ENCODE measurements at regions not wholly inside any gene's neighbourhood (a gene's known extent, or its start where the extent isn't known, plus 50 kb on each side); places are given as distances from the start of the nearest gene placed in this dataset.

- peaks cover 0 to 16% (median 3%) of the 10 kb centered on the region in 6 donors for H3K9me3 Mint-ChIP-seq
- peaks cover 0 to 3% (median 2%) of the 10 kb centered on the region in 3 donors for H3K27me3 Mint-ChIP-seq (ENCODE audit: low read depth in 3 of 3)
- no peak overlapping the region for H3K4me3 Mint-ChIP-seq
- H3K27ac Mint-ChIP-seq, result no peak overlapping the region
- DNase-seq, result no peak
- H3K36me3 Mint-ChIP-seq, result no peaks in the 10 kb centered on the region
- H3K4me1 Mint-ChIP-seq, result no peaks in the 10 kb centered on the region
Observed at GRCh38 chr2:17101091-17101490, 417.1 kb downstream of the RAD51AP2 start.

GRCh38 chr2:17095340-17095739 is 422.9 kb downstream of the RAD51AP2 start:
- H3K4me3 Mint-ChIP-seq, result no peak overlapping the region
- peaks cover 2 to 18% (median 7%) of the 10 kb centered on the region in 6 donors for H3K9me3 Mint-ChIP-seq
- no peak for DNase-seq
- H3K36me3 Mint-ChIP-seq, result no peaks in the 10 kb centered on the region
- H3K27ac Mint-ChIP-seq, result no peak overlapping the region
- peaks cover 0 to 1% (median 0%) of the 10 kb centered on the region in 3 donors for H3K27me3 Mint-ChIP-seq (ENCODE audit: low read depth in 3 of 3)
- no peaks in the 10 kb centered on the region for H3K4me1 Mint-ChIP-seq

GRCh38 chr2:17093712-17094111 is 424.5 kb downstream of the RAD51AP2 start:
- Mint-ChIP-seq H3K4me3 (no peak overlapping the region), H3K4me1 (no peaks in the 10 kb centered on the region), H3K9me3 (peaks cover 1 to 11% (median 7%) of the 10 kb centered on the region in 6 donors), H3K27ac (no peak overlapping the region), H3K36me3 (no peaks in the 10 kb centered on the region), H3K27me3 (ENCODE audit: low read depth in 3 of 3) (peaks cover 0 to 3% (median 0%) of the 10 kb centered on the region in 3 donors)
- no peak for DNase-seq

GRCh38 chr2:17086990-17087389 is 421.4 kb upstream of the CYRIA start:
- Mint-ChIP-seq H3K4me3 (no peak overlapping the region), H3K36me3 (no peaks in the 10 kb centered on the region), H3K27ac (no peak overlapping the region), H3K27me3 (ENCODE audit: low read depth in 3 of 3) (peaks cover 0 to 5% (median 2%) of the 10 kb centered on the region in 3 donors), H3K9me3 (peaks cover 1 to 13% (median 10%) of the 10 kb centered on the region in 6 donors), H3K4me1 (no peaks in the 10 kb centered on the region)
- DNase-seq, result no peak

- Mint-ChIP-seq H3K36me3 (no peaks in the 10 kb centered on the region), H3K27ac (no peak overlapping the region), H3K4me3 (no peak overlapping the region), H3K9me3 (peaks cover 1 to 11% (median 7%) of the 10 kb centered on the region in 6 donors), H3K4me1 (no peaks in the 10 kb centered on the region), H3K27me3 (ENCODE audit: low read depth in 3 of 3) (peaks cover 0 to 4% (median 2%) of the 10 kb centered on the region in 3 donors)
- no peak for DNase-seq
Observed at GRCh38 chr2:17085546-17086202, 420.0 kb upstream of the CYRIA start.

GRCh38 chr2:17084877-17085276 is 419.2 kb upstream of the CYRIA start:
- Mint-ChIP-seq H3K9me3 (peaks cover 2 to 15% (median 6%) of the 10 kb centered on the region in 6 donors), H3K4me3 (no peak overlapping the region), H3K27me3 (ENCODE audit: low read depth in 3 of 3) (peaks cover 0 to 4% (median 3%) of the 10 kb centered on the region in 3 donors), H3K27ac (no peak overlapping the region), H3K4me1 (no peaks in the 10 kb centered on the region), H3K36me3 (no peaks in the 10 kb centered on the region)
- no peak for DNase-seq

GRCh38 chr2:17083902-17084301 is 418.3 kb upstream of the CYRIA start:
- H3K27ac Mint-ChIP-seq, result no peak overlapping the region
- DNase-seq, result no peak
- H3K4me1 Mint-ChIP-seq, result no peaks in the 10 kb centered on the region
- H3K36me3 Mint-ChIP-seq, result no peaks in the 10 kb centered on the region
- H3K4me3 Mint-ChIP-seq, result no peak overlapping the region
- H3K27me3 Mint-ChIP-seq (ENCODE audit: low read depth in 3 of 3), result peaks cover 0 to 3% (median 2%) of the 10 kb centered on the region in 3 donors
- peaks cover 3 to 20% (median 6%) of the 10 kb centered on the region in 6 donors for H3K9me3 Mint-ChIP-seq

GRCh38 chr2:17079262-17079661 is 413.6 kb upstream of the CYRIA start:
- peaks cover 0 to 2% (median 0%) of the 10 kb centered on the region in 3 donors for H3K27me3 Mint-ChIP-seq (ENCODE audit: low read depth in 3 of 3)
- H3K36me3 Mint-ChIP-seq, result peaks cover 0 to 3% (median 0%) of the 10 kb centered on the region in 3 donors
- no peak overlapping the region for H3K4me3 Mint-ChIP-seq

GRCh38 chr2:17076533-17076932 is 410.9 kb upstream of the CYRIA start:
- Mint-ChIP-seq H3K4me3 (no peak overlapping the region), H3K36me3 (peaks cover 0 to 3% (median 0%) of the 10 kb centered on the region in 3 donors), H3K4me1 (no peaks in the 10 kb centered on the region), H3K27me3 (ENCODE audit: low read depth in 3 of 3) (peaks cover 0 to 2% (median 0%) of the 10 kb centered on the region in 3 donors), H3K9me3 (peaks cover 6 to 40% (median 12%) of the 10 kb centered on the region in 6 donors), H3K27ac (no peak overlapping the region)
- no peak for DNase-seq

More at GRCh38 chr2:17079262-17079661, 413.6 kb upstream of the CYRIA start:
- peaks cover 5 to 31% (median 10%) of the 10 kb centered on the region in 6 donors for H3K9me3 Mint-ChIP-seq
- no peaks in the 10 kb centered on the region for H3K4me1 Mint-ChIP-seq
- H3K27ac Mint-ChIP-seq, result no peak overlapping the region
- DNase-seq, result no peak

- Mint-ChIP-seq H3K9me3 (peaks cover under 1 to 24% (median 4%) of the 10 kb centered on the region in 6 donors), H3K4me3 (no peak overlapping the region), H3K27me3 (ENCODE audit: low read depth in 3 of 3) (peaks cover 0 to 2% (median 0%) of the 10 kb centered on the region in 3 donors), H3K27ac (no peak overlapping the region), H3K36me3 (no peaks in the 10 kb centered on the region), H3K4me1 (no peaks in the 10 kb centered on the region)
- DNase-seq, result no peak
Observed at GRCh38 chr2:17070711-17071110, 405.1 kb upstream of the CYRIA start.

GRCh38 chr2:17069564-17069963 is 403.9 kb upstream of the CYRIA start:
- no peaks in the 10 kb centered on the region for H3K4me1 Mint-ChIP-seq
- no peaks in the 10 kb centered on the region for H3K36me3 Mint-ChIP-seq
- peaks cover 2 to 22% (median 5%) of the 10 kb centered on the region in 6 donors for H3K9me3 Mint-ChIP-seq
- H3K4me3 Mint-ChIP-seq, result no peak overlapping the region
- no peak for DNase-seq
- H3K27me3 Mint-ChIP-seq (ENCODE audit: low read depth in 3 of 3), result peaks cover 0 to 2% (median 0%) of the 10 kb centered on the region in 3 donors
- H3K27ac Mint-ChIP-seq, result no peak overlapping the region

GRCh38 chr2:17068021-17068420 is 402.4 kb upstream of the CYRIA start:
- H3K4me3 Mint-ChIP-seq, result no peak overlapping the region
- H3K4me1 Mint-ChIP-seq, result no peaks in the 10 kb centered on the region
- H3K36me3 Mint-ChIP-seq, result no peaks in the 10 kb centered on the region
- no peak overlapping the region for H3K27ac Mint-ChIP-seq
- H3K27me3 Mint-ChIP-seq (ENCODE audit: low read depth in 3 of 3), result peaks cover 0 to 2% (median 0%) of the 10 kb centered on the region in 3 donors
- peaks cover 2 to 22% (median 6%) of the 10 kb centered on the region in 6 donors for H3K9me3 Mint-ChIP-seq
- DNase-seq, result no peak

GRCh38 chr2:17065536-17065935 is 399.9 kb upstream of the CYRIA start:
- no peak overlapping the region for H3K4me3 Mint-ChIP-seq
- no peaks in the 10 kb centered on the region for H3K36me3 Mint-ChIP-seq
- no peaks in the 10 kb centered on the region for H3K4me1 Mint-ChIP-seq
- no peak for DNase-seq
- peaks cover 0 to 4% (median 0%) of the 10 kb centered on the region in 3 donors for H3K27me3 Mint-ChIP-seq (ENCODE audit: low read depth in 3 of 3)
- peaks cover 3 to 18% (median 8%) of the 10 kb centered on the region in 6 donors for H3K9me3 Mint-ChIP-seq
- H3K27ac Mint-ChIP-seq, result no peak overlapping the region

GRCh38 chr2:17061028-17061427 is 395.4 kb upstream of the CYRIA start:
- no peak for DNase-seq
- Mint-ChIP-seq H3K9me3 (peaks cover 0 to 21% (median 12%) of the 10 kb centered on the region in 6 donors), H3K4me1 (no peaks in the 10 kb centered on the region), H3K4me3 (no peak overlapping the region), H3K27me3 (ENCODE audit: low read depth in 3 of 3) (peaks cover 0 to 3% (median 0%) of the 10 kb centered on the region in 3 donors), H3K27ac (no peak overlapping the region), H3K36me3 (no peaks in the 10 kb centered on the region)
